ENCODE measurements at regions not wholly inside any gene's neighbourhood (a gene's known extent, or its start where the extent isn't known, plus 50 kb on each side); places are given as distances from the start of the nearest gene placed in this dataset.

DNA sequence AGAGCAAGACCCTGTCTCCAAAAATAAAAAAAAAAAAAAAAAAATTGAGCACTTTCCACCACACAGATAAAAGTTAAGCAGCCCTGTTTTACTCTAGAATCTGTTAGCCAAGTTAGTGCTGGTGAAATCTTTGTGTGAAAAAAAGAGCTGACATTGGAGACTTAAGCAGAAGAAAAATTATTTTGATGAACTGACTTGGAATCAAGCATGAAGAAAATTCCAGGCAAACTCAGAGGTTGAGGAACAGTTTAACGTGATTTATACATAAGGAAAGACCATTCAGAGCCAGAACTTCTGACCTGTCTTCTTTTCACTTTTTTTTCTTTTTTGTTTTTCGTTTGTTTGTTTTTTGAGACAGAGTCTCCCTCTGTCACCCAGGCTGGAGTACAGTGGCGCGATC, 79.6 kb upstream of the RBPJ start:
- TF ChIP-seq CTCF (conservative IDR thresholded peaks at IDR 0.05) (no peak), EZH2 (IDR thresholded peaks at IDR 0.05; ENCODE audit: low read depth) (no peak)

Data from PC-9 (cell line).